Suprapubic skin (tissue), 4 donors: ENCODE measurements at regions not wholly inside any gene's neighbourhood (a gene's known extent, or its start where the extent isn't known, plus 50 kb on each side); places are given as distances from the start of the nearest gene placed in this dataset.

Source experiments
- EP300 ChIP-seq: sonication (generic); formaldehyde crosslinking; IDR thresholded peaks from one replicate; pipeline ENCODE4 v1.6.1; 2017; ENCODE audit warnings: antibody characterized with exemption
- POLR2A ChIP-seq, 2 donors: fragments of 450-650 bp; IDR thresholded peaks; one replicate each; pipeline ENCODE4 v1.6.1; 2017; ENCODE audit warnings: antibody characterized with exemption in 2 of 2, mild to moderate bottlenecking in 2 of 2, moderate library complexity in 2 of 2
- POLR2AphosphoS5 ChIP-seq, 3 donors: sonication (generic); formaldehyde crosslinking; IDR thresholded peaks; one replicate each; pipeline ENCODE4 v1.6.1; 2017; ENCODE audit warnings: antibody characterized with exemption in 3 of 3
- TF ChIP-seq, protein P1 (sequence below), 2 donors: fragments of 200-600 bp in 1 of 2; fragments of 450-650 bp in 1 of 2; sonication (generic) in 1 of 2; IDR thresholded peaks; one replicate each; pipeline ENCODE4 v1.5.1; 2016 to 2019; ENCODE audit warnings: antibody characterized with exemption in 2 of 2, mild to moderate bottlenecking in 1 of 2, moderate library complexity in 1 of 2

- no peak for TF ChIP-seq POLR2A (IDR thresholded peaks at IDR 0.05)
- TF ChIP-seq, protein P1, sequence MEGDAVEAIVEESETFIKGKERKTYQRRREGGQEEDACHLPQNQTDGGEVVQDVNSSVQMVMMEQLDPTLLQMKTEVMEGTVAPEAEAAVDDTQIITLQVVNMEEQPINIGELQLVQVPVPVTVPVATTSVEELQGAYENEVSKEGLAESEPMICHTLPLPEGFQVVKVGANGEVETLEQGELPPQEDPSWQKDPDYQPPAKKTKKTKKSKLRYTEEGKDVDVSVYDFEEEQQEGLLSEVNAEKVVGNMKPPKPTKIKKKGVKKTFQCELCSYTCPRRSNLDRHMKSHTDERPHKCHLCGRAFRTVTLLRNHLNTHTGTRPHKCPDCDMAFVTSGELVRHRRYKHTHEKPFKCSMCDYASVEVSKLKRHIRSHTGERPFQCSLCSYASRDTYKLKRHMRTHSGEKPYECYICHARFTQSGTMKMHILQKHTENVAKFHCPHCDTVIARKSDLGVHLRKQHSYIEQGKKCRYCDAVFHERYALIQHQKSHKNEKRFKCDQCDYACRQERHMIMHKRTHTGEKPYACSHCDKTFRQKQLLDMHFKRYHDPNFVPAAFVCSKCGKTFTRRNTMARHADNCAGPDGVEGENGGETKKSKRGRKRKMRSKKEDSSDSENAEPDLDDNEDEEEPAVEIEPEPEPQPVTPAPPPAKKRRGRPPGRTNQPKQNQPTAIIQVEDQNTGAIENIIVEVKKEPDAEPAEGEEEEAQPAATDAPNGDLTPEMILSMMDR (IDR thresholded peaks at IDR 0.05) = no peak
- TF ChIP-seq POLR2AphosphoS5 (IDR thresholded peaks at IDR 0.05) = no peak
- no peak for TF ChIP-seq EP300
These were observed 377.0 kb downstream of the DLEU7 start for GRCh38 chr13:50466456-50466855.
